ENCODE measurements at regions not wholly inside any gene's neighbourhood (a gene's known extent, or its start where the extent isn't known, plus 50 kb on each side); places are given as distances from the start of the nearest gene placed in this dataset.

DNA sequence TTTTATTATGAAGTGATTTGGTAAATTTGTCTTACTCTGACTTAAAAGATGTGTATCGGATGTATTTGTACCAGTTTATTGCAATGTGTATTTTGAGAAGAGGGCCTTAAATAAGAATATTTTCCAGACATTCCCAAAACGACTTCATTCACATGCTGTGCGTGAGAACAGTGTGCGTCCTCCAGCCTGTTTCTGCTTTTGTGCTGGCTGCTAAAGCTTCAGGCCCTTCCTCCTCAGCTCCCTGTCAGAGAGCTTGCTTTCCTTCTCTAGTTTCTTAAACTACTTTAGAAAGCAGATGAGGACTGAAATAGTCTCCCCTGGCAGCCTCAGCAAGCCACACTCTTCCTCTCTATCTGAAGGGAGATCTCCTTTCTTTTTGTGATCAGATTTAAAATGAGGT is 157.8 kb downstream of the SAMD5 start:
- TF ChIP-seq, protein P1, sequence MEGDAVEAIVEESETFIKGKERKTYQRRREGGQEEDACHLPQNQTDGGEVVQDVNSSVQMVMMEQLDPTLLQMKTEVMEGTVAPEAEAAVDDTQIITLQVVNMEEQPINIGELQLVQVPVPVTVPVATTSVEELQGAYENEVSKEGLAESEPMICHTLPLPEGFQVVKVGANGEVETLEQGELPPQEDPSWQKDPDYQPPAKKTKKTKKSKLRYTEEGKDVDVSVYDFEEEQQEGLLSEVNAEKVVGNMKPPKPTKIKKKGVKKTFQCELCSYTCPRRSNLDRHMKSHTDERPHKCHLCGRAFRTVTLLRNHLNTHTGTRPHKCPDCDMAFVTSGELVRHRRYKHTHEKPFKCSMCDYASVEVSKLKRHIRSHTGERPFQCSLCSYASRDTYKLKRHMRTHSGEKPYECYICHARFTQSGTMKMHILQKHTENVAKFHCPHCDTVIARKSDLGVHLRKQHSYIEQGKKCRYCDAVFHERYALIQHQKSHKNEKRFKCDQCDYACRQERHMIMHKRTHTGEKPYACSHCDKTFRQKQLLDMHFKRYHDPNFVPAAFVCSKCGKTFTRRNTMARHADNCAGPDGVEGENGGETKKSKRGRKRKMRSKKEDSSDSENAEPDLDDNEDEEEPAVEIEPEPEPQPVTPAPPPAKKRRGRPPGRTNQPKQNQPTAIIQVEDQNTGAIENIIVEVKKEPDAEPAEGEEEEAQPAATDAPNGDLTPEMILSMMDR (IDR thresholded peaks at IDR 0.05; ENCODE audit: insufficient read depth, low read depth, low read length, missing control alignments) = no peak
- H3K4me3 ChIP-seq (ENCODE audit: low read length) = no peak overlapping the region
- no peak for DNase-seq (ENCODE audit: low read depth)

DNA sequence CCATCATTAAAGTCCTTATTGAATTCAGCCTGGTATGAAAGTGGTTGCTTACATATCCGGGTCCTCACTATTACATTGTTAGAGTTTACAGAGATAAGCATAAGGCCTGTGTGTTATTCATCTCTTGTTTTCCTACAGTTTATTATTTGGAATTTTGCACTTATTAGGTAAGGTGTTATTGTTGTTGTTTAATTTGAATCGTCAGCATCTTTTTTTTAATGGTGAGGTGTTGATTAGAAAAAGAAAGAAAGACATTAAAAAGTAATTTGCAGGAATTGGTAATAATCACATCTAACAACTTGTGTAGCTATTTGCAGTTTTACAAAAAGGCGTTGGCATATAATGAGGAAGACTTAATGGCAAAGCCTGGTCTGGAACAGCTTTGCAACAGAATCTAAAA is 158.6 kb downstream of the SAMD5 start:
- TF ChIP-seq, protein P1 (IDR thresholded peaks at IDR 0.05; ENCODE audit: insufficient read depth, low read depth, low read length, missing control alignments) = no peak
- no peak for DNase-seq (ENCODE audit: low read depth)
- no peak overlapping the region for H3K4me3 ChIP-seq (ENCODE audit: low read length)

DNA sequence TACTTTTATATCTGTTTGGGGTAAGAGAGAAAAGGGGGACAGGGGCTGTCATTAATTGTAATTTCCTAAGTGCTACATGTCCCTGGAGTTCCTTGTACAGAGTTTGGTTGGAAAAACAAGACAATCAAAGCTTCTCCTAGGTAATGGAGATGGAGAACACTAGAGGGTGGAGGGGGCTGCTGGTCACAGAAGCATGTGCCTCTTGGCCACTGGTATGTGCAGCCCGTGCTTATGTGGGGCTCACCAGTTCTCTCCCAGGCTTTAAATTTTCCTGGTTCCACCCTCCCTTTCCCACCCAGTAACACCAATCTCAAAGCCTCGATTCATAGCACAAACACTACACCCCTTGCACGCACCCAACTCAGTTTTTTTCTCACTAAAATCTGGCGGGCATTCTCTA is 165.6 kb downstream of the SAMD5 start:
- H3K4me3 ChIP-seq (ENCODE audit: low read length) = no peak overlapping the region
- TF ChIP-seq, protein P1 (IDR thresholded peaks at IDR 0.05; ENCODE audit: insufficient read depth, low read depth, low read length, missing control alignments) = no peak
- no peak for DNase-seq (ENCODE audit: low read depth)

DNA sequence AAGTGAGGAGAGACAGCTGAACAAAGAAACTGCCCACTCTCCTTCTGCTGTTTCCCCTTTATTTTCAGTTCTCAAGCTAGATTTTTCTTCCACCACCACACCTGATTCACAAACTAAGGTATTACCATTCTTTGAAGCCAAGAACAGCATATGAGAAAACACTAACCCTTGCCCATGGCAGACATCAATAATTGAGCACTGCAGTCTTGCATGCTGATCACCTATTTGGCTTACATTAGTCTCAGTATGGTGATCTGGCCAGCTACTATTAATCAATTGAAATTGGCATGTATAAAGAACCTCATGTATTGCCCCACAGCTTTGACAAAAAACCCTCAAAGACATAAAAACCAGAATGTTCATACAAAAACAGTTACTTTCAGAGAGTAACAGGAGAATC is 166.3 kb downstream of the SAMD5 start:
- no peak for DNase-seq (ENCODE audit: low read depth)
- H3K4me3 ChIP-seq (ENCODE audit: low read length) = no peak overlapping the region
- TF ChIP-seq, protein P1 (IDR thresholded peaks at IDR 0.05; ENCODE audit: insufficient read depth, low read depth, low read length, missing control alignments) = no peak

DNA sequence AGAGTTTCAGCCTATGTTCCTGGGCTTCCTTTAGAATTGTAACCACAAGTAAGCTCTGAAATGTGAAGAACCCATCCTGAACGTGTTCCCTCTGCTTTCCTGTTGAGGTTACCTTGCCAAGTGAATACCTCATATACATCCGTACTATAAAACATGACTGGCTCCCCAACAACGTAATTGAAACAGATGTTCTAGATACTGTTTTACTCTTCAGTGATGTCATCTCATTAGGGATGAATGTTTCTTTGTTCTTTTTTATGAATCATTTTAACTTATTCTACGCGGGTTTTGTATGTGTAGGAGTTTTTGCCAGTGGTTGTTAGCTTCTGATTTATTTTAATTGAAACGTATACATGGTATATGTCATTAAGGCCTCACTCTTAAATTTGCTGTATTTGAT is 166.8 kb downstream of the SAMD5 start:
- peak; percentile 23 for DNase-seq (ENCODE audit: low read depth)
- TF ChIP-seq, protein P1 (IDR thresholded peaks at IDR 0.05; ENCODE audit: insufficient read depth, low read depth, low read length, missing control alignments) = no peak

DNA sequence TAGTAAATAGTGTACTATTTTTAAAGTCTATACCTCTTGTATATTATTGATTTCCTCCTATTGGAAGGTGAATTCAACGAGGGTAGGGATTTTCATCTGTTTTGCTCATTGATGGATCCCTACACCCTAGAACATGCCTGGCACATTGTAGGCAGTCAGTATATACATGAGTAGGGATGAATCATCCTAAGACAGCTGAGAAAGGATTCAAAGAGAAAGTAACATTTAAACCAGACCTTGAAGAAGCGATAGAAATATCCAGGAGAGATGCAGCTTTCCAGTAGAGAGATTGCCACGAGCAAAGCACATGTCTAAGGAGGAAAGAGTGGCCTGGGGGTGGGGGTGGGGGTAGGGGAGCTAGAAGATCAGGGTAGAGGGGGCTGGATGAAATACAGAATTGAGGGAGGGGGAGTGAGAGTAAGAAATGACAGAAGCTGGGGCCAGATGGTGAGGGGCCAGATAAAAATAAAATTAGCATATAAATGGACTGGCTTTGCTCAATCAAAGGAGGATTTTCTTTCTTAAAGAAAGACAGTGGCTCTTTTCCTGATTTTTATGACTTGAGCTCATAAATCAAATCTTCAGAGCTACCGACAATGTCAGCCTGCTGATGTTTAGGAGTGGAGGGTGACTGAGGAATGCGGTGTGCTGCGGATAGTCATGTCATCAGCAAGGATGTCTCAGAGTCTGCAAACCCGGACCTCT is 168.2 kb downstream of the SAMD5 start:
- no peak for DNase-seq (ENCODE audit: low read depth)
- TF ChIP-seq, protein P1 (IDR thresholded peaks at IDR 0.05; ENCODE audit: insufficient read depth, low read depth, low read length, missing control alignments) = no peak
- no peak overlapping the region for H3K4me3 ChIP-seq (ENCODE audit: low read length)

More for the DNA sequence above, 166.8 kb downstream of the SAMD5 start:
- no peak overlapping the region for H3K4me3 ChIP-seq (ENCODE audit: low read length)

DNA sequence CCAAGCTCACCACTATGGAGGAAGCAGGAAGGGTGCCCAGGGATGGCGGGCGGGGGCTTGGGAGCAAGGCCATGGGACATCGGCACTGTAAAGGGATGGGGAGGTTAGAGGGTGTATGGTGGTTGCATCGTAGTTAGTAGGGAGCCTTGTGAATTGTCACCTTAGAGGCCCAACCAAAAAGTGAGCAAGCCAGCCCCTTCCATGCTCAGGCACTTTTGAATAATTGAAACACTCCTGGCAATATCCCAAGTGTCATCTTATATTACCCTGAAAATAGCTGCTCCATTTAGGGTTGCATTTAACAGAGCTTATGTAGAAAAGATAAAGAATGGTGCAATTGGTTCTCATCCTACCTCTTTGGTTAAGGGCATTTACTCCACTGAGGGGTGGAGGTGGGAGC is 169.2 kb downstream of the SAMD5 start:
- TF ChIP-seq, protein P1 (IDR thresholded peaks at IDR 0.05; ENCODE audit: insufficient read depth, low read depth, low read length, missing control alignments) = no peak
- no peak for DNase-seq (ENCODE audit: low read depth)
- H3K4me3 ChIP-seq (ENCODE audit: low read length) = no peak overlapping the region
